Sigmoid colon (tissue), 4 donors: ENCODE measurements at regions not wholly inside any gene's neighbourhood (a gene's known extent, or its start where the extent isn't known, plus 50 kb on each side); places are given as distances from the start of the nearest gene placed in this dataset.

Experiments used
- CTCF ChIP-seq, 4 experiments: fragments of 450-650 bp in 3 of 4; fragments of 200-600 bp in 1 of 4; IDR thresholded peaks; one replicate each; pipeline ENCODE4 v1.5.1; 2016 to 2019; ENCODE audit warnings: antibody characterized with exemption in 4 of 4, mild to moderate bottlenecking in 3 of 4, moderate library complexity in 2 of 4
- EP300 ChIP-seq, 4 donors: sonication (generic); formaldehyde crosslinking; IDR thresholded peaks; one replicate each; pipeline ENCODE4 v1.6.1; 2017; ENCODE audit warnings: antibody characterized with exemption in 4 of 4
- POLR2A ChIP-seq, 2 donors: fragments of 450-650 bp; IDR thresholded peaks; one replicate each; pipeline ENCODE4 v1.6.1; 2016; ENCODE audit warnings: antibody characterized with exemption in 2 of 2, mild to moderate bottlenecking in 2 of 2, moderate library complexity in 2 of 2
- POLR2AphosphoS5 ChIP-seq, 4 donors: sonication (generic); formaldehyde crosslinking; IDR thresholded peaks; one replicate each; pipeline ENCODE4 v1.6.1; 2017; ENCODE audit warnings: antibody characterized with exemption in 4 of 4

- no peak for TF ChIP-seq POLR2A (IDR thresholded peaks at IDR 0.05)
- no peak for TF ChIP-seq CTCF (IDR thresholded peaks at IDR 0.05)
- TF ChIP-seq POLR2AphosphoS5 (IDR thresholded peaks at IDR 0.05) = no peak
- no peak for TF ChIP-seq EP300 (IDR thresholded peaks at IDR 0.05)
Observed at GRCh38 chr14:47872588-47872987, 197.2 kb upstream of the MDGA2 start.
